Kidney glomerular epithelial cell (primary cell): ENCODE measurements at regions not wholly inside any gene's neighbourhood (a gene's known extent, or its start where the extent isn't known, plus 50 kb on each side); places are given as distances from the start of the nearest gene placed in this dataset.

Source experiments
- DNase-seq: peaks from one replicate; lab custom pipeline; 2025; lab: John Stamatoyannopoulos, UW

GRCh38 chr17:70644096-70644495 is 474.8 kb downstream of the KCNJ2 start:
- no peak for DNase-seq

DNA sequence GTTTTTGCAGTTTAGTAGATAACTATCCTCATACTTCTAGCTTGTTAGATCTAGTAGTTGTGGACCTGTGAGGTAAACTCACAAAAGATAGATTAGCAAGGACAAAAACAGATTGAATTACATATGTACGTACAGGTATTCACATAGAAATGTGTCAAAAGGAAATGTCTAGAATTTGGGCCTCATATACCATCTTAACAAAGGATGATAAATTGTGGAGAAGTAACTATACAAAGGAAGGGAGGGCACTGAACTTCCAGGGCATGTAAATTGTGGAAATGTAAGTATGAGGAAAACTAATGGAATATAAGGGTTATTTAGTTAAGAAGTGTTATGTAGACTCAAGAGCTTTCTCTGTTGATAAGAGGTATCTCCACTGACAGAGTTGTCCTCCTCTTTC is 477.3 kb downstream of the KCNJ2 start:
- DNase-seq, result no peak

- DNase-seq, result no peak
These were observed 478.8 kb downstream of the KCNJ2 start for GRCh38 chr17:70648166-70648565.

DNA sequence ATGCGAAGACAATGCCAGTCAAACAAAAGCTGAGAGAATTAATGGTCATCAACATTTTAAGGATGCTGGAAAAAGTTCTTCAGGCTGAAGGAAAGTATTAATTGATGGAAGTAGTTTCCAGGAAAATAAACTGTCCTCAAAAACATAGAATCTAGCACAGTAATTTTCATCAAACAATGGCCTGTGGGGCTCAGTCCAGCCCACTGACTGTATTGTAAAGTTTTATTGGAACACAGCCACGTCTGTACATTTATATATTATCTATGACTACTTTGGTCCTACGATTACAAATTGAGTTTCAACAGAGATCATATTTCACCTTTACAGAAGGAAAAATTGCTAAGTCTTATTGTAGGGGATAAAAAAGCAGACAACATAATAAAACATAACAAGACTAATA is 484.5 kb downstream of the KCNJ2 start:
- no peak for DNase-seq

GRCh38 chr17:70654706-70655105 is 485.4 kb downstream of the KCNJ2 start:
- DNase-seq, result no peak

DNA sequence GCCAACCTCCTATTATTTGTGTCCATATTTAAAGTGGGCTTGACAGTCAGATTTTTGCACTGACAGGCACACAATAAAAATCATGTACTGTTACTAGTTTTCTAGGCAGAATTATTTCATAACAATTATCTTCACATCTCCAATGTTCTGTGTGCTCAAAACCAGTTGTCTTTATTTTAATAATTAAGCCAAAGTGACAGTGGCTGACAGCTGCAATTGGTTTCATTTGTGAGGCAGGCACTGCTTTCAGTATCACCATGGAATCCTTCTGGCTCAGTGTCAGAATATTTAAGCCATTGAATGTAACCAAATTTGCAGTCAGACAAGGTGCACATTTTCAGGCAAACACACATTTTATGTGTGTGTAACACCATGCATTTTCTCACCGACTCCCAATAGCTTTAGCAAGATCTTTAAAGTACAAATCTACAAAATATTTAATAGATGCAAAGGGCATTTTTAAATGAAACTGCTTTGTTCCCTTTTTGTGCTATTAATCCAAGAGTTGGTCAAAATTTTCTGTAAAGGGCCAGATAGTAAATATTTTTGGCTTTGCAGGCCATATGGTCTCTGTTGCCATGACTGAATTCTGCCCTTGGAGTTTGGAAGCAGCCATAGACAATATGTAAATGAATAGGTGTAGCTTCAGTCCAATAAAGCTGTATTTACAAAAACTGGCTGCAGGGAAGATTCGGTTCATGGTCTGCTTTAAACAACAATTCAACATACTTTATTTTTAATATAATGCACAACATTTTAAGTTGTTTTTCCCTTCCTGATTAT is 486.0 kb downstream of the KCNJ2 start:
- DNase-seq, result no peak

- DNase-seq, result peak; percentile 8
These were observed 489.0 kb downstream of the KCNJ2 start for GRCh38 chr17:70658317-70658716.

- DNase-seq, result no peak
These were observed 489.5 kb downstream of the KCNJ2 start for GRCh38 chr17:70658840-70659239.

DNA sequence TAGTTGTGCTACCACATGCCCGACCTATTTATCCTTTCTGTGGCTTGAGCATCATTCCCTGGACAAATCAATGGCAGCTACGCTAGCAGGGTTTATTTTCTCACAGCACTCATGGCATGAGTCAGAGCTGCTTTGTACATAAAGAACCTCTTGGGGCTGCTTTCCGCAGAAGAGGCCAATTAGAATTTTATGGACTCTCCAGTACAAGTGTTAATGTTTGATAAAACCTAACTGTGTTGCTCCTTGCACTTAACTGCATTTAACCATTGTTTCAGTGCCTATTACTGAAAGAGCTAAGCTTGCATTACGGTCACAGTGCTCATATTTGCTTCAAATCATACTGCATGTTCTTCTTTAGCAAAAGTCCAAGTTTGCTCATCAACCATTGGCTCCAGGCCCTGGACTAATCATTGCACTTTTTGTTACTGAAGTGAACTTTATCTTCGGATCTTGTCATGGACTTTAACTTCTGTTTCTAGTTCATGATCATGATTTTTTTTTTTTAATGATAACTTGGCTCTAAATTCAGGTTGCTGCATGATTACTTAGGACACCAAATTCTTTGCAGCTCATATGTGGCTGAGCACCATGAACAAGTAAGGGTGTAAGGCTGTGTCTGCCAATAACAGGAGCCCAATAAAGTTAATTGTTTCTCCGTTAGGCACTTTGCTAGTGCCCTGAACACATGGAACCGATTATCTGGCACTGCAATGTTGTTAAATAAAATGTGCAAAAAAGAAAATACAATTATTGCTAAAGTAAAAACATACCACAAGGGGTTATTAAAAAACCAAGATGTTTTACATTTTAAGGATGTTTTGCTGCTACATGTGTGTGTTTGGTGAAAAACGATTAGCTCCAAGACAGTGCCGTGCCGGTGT is 492.2 kb downstream of the KCNJ2 start:
- no peak for DNase-seq

GRCh38 chr17:70668276-70668937 is 499.1 kb downstream of the KCNJ2 start:
- no peak for DNase-seq

- DNase-seq, result no peak
These were observed 499.8 kb downstream of the KCNJ2 start for GRCh38 chr17:70668938-70669778.

DNA sequence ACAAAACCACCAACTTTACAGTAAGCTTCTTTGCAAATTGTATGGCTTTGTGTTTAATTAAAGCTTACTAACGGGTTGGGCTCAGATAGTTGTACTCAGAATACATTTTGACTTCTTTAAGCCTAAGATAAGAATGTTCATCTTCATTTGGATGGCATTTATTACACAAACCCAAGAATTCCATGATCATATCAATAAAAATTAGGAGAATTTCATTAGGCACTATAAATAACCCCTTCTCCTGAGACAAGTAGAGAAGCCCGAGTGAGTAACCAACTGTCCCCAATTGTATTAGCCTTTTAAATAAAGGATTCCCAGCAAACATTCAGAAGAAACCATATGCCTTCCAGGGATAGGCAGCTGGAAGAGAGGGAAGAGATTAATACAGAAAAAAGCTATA is 504.7 kb downstream of the KCNJ2 start:
- no peak for DNase-seq

GRCh38 chr17:70675070-70675590 is 505.8 kb downstream of the KCNJ2 start:
- DNase-seq, result no peak

DNA sequence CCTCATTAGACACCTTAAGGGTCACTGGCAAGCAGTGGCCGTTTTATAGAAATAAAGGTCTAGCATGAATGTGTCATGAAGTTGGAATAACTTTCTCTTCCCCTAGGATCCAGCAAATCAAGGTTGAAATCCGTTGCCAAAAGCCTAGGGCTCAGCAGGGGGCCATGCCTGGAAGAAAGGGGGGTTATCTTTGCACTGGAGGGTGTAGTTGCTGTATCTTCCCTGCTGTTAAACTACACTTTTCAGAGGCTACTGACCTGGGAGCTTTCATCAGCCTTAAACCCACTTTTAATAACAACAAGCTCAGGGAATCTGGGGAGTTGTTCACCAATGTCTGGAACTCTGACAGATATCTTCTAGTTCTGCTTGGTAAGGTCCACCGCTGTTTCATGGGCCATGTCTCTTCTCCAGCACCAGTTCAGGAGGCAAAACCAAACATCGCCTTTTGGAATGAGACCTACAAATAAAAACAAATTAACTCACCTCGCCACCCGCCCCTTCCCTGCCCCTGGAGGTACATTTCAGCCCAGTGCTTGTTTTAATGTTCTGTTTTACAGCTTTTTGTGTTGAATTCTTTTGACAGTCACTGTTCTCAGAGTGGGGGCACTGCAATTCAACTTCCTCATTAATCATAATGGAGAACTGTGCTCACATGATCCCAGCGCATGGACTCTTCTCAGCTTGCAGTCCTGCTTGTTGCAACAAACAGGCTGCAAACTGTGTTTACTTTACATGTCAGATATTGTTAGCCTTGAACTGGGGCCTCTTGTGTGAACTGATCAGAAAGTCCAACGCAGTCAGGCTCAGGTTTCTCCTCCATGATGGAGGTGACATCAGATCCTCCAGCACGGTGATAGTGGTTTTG is 508.7 kb downstream of the KCNJ2 start:
- DNase-seq, result no peak

DNA sequence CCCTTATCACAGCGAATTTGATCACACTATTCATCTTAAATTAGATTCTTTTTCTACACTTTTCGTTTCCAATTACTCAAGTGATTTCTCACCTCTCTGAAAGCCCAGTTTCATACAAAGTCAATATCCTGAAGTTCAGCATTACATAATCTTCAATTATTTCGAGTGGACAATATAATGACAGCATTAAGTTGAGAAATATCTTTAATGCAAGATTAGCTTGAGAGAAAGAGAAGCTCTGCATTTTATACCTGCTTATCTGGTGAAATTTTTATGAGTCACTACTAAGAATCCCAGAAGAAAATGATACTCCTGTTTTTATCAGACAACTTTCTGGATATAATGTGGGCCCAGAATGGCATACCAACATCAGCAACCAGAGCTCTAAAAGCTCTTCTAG is 509.6 kb downstream of the KCNJ2 start:
- no peak for DNase-seq

DNA sequence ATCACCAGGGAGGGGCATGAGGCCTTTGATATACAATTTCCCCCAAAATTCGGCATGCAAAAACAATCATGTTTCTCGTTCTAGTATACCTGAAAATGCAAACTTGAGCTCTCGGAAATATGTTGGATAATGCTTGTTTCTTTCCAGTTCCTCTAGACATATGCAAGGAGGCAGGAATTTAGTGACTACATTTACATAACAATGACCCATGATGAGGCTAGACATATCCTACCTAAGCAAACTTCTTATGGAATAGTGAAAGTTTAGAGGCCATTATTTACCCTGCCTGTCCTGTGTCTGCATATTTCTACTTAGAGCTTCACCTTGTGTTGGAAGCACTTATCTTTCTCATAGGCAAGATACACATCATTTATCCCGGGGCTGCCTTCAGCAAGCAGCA is 514.6 kb downstream of the KCNJ2 start:
- DNase-seq, result no peak

DNA sequence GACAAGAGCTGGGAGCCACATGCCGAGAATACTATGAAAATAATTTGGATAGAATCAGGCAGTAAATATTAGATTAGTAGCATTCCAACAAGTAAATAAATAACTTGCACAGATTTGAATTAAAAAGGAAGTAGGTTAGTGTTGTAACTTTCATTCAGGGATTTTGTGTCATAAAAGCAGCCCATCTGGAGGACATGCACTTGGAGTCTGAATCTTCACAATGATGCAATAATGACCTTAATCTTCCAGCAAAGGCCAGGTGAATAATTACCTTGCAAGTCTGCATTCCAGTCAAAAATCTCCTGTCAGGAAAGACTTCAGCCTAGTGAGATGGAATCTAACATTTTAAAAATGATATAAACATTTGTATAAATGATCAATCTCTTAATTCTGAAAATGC is 518.1 kb downstream of the KCNJ2 start:
- peak; percentile 31 for DNase-seq

DNA sequence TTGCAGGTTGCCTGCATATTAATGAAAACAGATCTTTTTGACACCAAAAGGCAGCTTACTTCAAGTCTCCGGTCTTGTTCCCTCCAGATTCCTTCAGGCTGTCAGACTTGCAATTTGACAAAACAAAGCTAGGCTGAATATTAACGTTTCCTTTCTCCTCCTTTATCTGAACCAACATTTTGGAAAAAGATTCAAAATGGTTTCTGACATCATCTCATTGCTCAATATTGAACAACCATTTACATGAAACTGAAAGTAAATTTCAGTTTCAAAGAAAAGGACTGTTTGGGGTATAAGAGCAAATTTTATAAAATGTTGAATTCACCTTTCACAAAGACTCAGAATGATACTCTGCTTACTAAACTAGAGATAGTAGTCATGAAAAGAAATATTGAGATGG is 521.8 kb downstream of the KCNJ2 start:
- DNase-seq, result no peak

DNA sequence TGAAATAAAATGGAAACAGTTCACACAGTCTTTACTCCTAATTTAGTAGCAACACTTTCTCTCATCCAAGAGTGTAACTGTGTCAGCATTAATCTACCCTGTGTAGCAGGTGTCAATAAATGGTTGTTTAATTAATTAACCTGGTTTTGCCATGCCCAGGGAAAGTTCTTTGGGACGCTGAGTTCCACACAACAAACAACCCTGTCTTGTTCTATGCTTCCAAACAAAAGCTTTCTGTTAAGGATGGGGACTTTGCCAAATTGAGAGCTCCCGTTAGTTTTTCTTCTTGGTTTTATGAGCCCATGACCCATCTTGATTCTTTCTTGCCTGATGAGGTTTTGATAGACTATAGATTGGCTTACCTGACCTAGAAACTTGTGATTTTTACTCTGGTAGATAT is 530.1 kb downstream of the KCNJ2 start:
- DNase-seq, result no peak

- DNase-seq, result no peak
These were observed 533.4 kb downstream of the KCNJ2 start for GRCh38 chr17:70702683-70703255.
